SKM-1 treated with dmso at 0.1 percent for 144 hours (cell line): ENCODE measurements at regions not wholly inside any gene's neighbourhood (a gene's known extent, or its start where the extent isn't known, plus 50 kb on each side); places are given as distances from the start of the nearest gene placed in this dataset.

ENCODE experiments used
- DNase-seq: peaks from one replicate; lab custom pipeline; 2025; ENCODE audit not compliant: unreplicated experiment; lab: John Stamatoyannopoulos, UW

GRCh38 chr4:14222377-14223029, 595.0 kb upstream of the BOD1L1 start:
- no peak for DNase-seq

GRCh38 chr4:14223461-14223860, 595.9 kb upstream of the BOD1L1 start:
- no peak for DNase-seq

GRCh38 chr4:14225688-14226207, 598.2 kb upstream of the BOD1L1 start:
- no peak for DNase-seq

GRCh38 chr4:14233126-14233525, 605.6 kb upstream of the BOD1L1 start:
- DNase-seq, result no peak

- no peak for DNase-seq
Observed at GRCh38 chr4:14234307-14234706, 606.8 kb upstream of the BOD1L1 start.

- no peak for DNase-seq
Observed at GRCh38 chr4:14236359-14236758, 608.8 kb upstream of the BOD1L1 start.

- DNase-seq, result no peak
Observed at GRCh38 chr4:14237911-14238310, 610.4 kb upstream of the BOD1L1 start.

GRCh38 chr4:14241574-14241973, 614.0 kb upstream of the BOD1L1 start:
- no peak for DNase-seq

GRCh38 chr4:14247767-14248166, 620.2 kb upstream of the BOD1L1 start:
- no peak for DNase-seq

- DNase-seq, result no peak
Observed at GRCh38 chr4:14249226-14249625, 621.7 kb upstream of the BOD1L1 start.

GRCh38 chr4:14254252-14254651, 626.7 kb upstream of the BOD1L1 start:
- DNase-seq, result no peak

- DNase-seq, result no peak
Observed at GRCh38 chr4:14254926-14255325, 627.4 kb upstream of the BOD1L1 start.

- no peak for DNase-seq
Observed at GRCh38 chr4:14257903-14258302, 630.4 kb upstream of the BOD1L1 start.

GRCh38 chr4:14259936-14260335, 632.4 kb upstream of the BOD1L1 start:
- no peak for DNase-seq

GRCh38 chr4:14260591-14260990, 633.1 kb upstream of the BOD1L1 start:
- no peak for DNase-seq

- no peak for DNase-seq
Observed at GRCh38 chr4:14262221-14262620, 634.7 kb upstream of the BOD1L1 start.

- DNase-seq, result no peak
Observed at GRCh38 chr4:14264437-14264836, 636.9 kb upstream of the BOD1L1 start.

GRCh38 chr4:14265651-14266050, 638.1 kb upstream of the BOD1L1 start:
- DNase-seq, result no peak

GRCh38 chr4:14267373-14268060, 640.0 kb upstream of the BOD1L1 start:
- DNase-seq, result no peak

GRCh38 chr4:14269824-14270223, 642.3 kb upstream of the BOD1L1 start:
- no peak for DNase-seq

- DNase-seq, result no peak
Observed at GRCh38 chr4:14272206-14272605, 644.7 kb upstream of the BOD1L1 start.

- DNase-seq, result no peak
Observed at GRCh38 chr4:14277505-14277904, 650.0 kb upstream of the BOD1L1 start.

- no peak for DNase-seq
Observed at GRCh38 chr4:14280567-14280966, 653.0 kb upstream of the BOD1L1 start.
